PC-9 (cell line): ENCODE measurements at regions not wholly inside any gene's neighbourhood (a gene's known extent, or its start where the extent isn't known, plus 50 kb on each side); places are given as distances from the start of the nearest gene placed in this dataset.
A peak's percentile ranks its signal among the peaks of the same experiment; 100 is the strongest.

Experiments
- CTCF ChIP-seq: fragments of 200-600 bp; sonication (generic); conservative IDR thresholded peaks from 2 replicates; pipeline ENCODE4 v1.6.1; 2017; ENCODE audit warnings: mixed run types, antibody characterized with exemption, mild to moderate bottlenecking, moderate library complexity
- EZH2 ChIP-seq: fragments of 200-600 bp; sonication (generic); IDR thresholded peaks from 2 replicates; pipeline ENCODE4 v1.8.0; 2017; ENCODE audit warnings: antibody characterized with exemption, low read depth

- TF ChIP-seq CTCF = 0 out of 2 replicates have a peak, but pooled peaks have one; percentile 13
- TF ChIP-seq EZH2 = no peak
Observed at GRCh38 chr10:25768167-25768566, 165.9 kb upstream of the MYO3A start.
